ENCODE measurements at regions not wholly inside any gene's neighbourhood (a gene's known extent, or its start where the extent isn't known, plus 50 kb on each side); places are given as distances from the start of the nearest gene placed in this dataset.
"Not testable (repeated sequence)": the region's sequence is repeated elsewhere in the genome, so short reads cannot be mapped to it uniquely, and the experiment has no call there.

- no peak for TF ChIP-seq CTCF (IDR thresholded peaks at IDR 0.05; ENCODE audit: low read depth, low read length, missing control alignments)
- DNase-seq (ENCODE audit: extremely low read depth, low read depth), result no peak
- H3K4me3 ChIP-seq (replicated peaks; ENCODE audit: low read depth, low read length), result no peak overlapping the region
Observed at GRCh38 chr7:140283472-140283871, 106.7 kb upstream of the KDM7A start.

GRCh38 chr7:140281960-140282359 lies 105.2 kb upstream of the KDM7A start:
- no peak overlapping the region for H3K4me3 ChIP-seq (replicated peaks; ENCODE audit: low read depth, low read length)
- TF ChIP-seq CTCF (IDR thresholded peaks at IDR 0.05; ENCODE audit: low read depth, low read length, missing control alignments), result no peak
- no peak for DNase-seq (ENCODE audit: extremely low read depth, low read depth)

- no peak overlapping the region for H3K4me3 ChIP-seq (replicated peaks; ENCODE audit: low read depth, low read length)
- no peak for DNase-seq (ENCODE audit: extremely low read depth, low read depth)
- no peak for TF ChIP-seq CTCF (IDR thresholded peaks at IDR 0.05; ENCODE audit: low read depth, low read length, missing control alignments)
Observed at GRCh38 chr7:140281255-140281654, 104.5 kb upstream of the KDM7A start.

- H3K4me3 ChIP-seq (replicated peaks; ENCODE audit: low read depth, low read length), result no peak overlapping the region
- DNase-seq (ENCODE audit: extremely low read depth, low read depth), result no peak
- TF ChIP-seq CTCF (IDR thresholded peaks at IDR 0.05; ENCODE audit: low read depth, low read length, missing control alignments), result no peak
Observed at GRCh38 chr7:140276001-140276400, 99.2 kb upstream of the KDM7A start.

- no peak overlapping the region for H3K4me3 ChIP-seq (replicated peaks; ENCODE audit: low read depth, low read length)
- DNase-seq (ENCODE audit: extremely low read depth, low read depth), result no peak
Observed at GRCh38 chr7:140275069-140275965, 98.5 kb upstream of the KDM7A start.

GRCh38 chr7:140273417-140273816 lies 96.6 kb upstream of the KDM7A start:
- TF ChIP-seq CTCF (IDR thresholded peaks at IDR 0.05; ENCODE audit: low read depth, low read length, missing control alignments), result no peak
- DNase-seq (ENCODE audit: extremely low read depth, low read depth), result no peak
- H3K4me3 ChIP-seq (replicated peaks; ENCODE audit: low read depth, low read length), result no peak overlapping the region

More at GRCh38 chr7:140275069-140275965, 98.5 kb upstream of the KDM7A start:
- no peak for TF ChIP-seq CTCF (IDR thresholded peaks at IDR 0.05; ENCODE audit: low read depth, low read length, missing control alignments)

GRCh38 chr7:140271643-140271968 lies 94.8 kb upstream of the KDM7A start:
- DNase-seq (ENCODE audit: extremely low read depth, low read depth); H3K4me3 ChIP-seq (replicated peaks; ENCODE audit: low read depth, low read length): not testable (repeated sequence)
